ENCODE measurements at regions not wholly inside any gene's neighbourhood (a gene's known extent, or its start where the extent isn't known, plus 50 kb on each side); places are given as distances from the start of the nearest gene placed in this dataset.
"Not testable (repeated sequence)": the region's sequence is repeated elsewhere in the genome, so short reads cannot be mapped to it uniquely, and the experiment has no call there.

DNA sequence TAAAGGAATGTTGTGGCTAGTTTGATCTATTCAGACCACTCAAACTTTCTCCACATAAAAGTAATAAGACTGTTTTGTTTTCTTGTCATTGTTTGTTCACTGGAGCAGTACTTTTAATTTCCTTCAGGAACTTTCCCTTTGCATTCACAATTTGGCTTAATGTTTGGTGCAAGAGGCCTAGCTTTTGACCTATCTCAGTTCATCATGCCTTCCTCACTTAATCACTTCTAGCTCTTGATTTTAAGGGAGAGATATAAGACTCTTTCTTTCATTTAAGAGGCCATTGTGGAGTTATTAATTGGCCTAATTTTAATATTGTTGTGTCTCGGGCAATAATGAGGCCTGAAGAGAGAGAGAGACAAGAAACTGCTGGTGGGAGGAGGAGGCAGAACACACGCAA is 371.7 kb upstream of the DEPDC1 start:
- DNase-seq (ENCODE audit: low spot score): no peak

DNA sequence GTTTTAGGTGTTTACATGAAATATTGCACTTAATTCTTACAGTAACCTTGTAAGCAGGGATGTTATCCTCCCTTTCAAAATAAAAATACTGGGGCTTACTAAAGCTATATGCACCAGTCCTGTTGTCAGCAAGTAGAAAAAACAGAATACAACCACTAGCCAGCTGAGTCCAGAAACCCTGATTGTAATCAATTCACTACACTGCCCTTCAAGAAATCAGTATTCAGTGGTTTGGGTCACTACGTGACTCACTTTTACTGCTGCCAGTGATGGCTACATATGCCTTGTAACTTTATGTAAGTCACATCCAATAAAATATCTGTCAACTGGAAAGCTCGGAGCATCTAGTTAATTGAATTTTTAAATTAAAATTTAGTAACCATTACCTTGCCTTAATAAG is 376.3 kb upstream of the DEPDC1 start:
- DNase-seq (ENCODE audit: low spot score): no peak

DNA sequence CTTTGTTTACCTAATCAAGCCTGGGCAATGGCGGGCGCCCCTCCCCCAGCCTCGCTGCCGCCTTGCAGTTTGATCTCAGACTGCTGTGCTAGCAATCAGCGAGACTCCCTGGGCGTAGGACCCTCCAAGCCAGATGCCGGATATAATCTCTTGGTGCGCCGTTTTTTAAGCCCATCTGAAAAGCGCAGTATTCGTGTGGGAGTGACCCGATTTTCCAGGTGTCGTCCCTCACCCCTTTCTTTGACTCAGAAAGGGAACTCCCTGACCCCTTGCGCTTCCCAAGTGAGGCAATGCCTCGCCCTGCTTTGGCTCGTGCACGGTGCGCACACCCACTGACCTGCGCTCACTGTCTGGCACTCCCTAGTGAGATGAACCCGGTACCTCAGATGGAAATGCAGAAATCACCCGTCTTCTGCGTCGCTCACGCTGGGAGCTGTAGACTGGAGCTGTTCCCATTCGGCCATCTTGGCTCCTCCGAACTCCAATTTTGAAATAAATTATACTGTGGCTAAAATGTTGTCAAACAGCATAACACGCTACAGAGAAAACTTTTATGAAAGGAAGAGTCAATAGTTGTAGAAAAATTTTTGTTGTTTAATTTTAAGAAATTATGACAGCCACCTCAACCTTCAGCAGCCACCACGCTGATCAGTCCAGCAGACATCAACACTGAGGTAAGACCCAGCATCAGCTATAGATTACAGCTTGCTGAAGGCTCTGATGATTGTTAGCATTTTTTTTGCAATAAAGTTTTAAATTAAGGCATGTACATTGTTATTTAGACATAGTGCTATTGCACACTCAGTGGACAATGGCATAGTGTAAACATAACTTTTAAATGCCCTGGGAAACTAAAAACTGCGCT is 384.7 kb upstream of the DEPDC1 start:
- not testable (repeated sequence) for DNase-seq (ENCODE audit: low spot score)

DNA sequence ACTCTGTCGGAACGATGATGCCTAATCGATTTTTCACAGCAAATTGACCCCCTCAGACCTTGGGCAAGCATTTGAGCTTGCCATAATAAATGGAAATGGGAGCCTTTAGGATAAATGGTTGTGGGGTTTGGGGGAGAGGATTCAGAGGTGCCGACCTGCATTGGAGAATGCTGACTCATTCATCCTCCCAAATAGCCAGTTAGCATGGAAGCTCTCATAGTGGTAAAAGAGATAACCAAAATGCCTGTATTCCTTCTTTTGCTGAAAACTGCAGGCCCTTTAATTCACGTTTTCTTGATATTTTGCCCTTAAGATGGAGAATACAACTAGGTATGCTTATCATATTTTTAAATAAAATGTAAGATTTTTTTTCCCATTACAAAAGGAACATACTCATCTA is 392.6 kb upstream of the DEPDC1 start:
- DNase-seq (ENCODE audit: low spot score): no peak

DNA sequence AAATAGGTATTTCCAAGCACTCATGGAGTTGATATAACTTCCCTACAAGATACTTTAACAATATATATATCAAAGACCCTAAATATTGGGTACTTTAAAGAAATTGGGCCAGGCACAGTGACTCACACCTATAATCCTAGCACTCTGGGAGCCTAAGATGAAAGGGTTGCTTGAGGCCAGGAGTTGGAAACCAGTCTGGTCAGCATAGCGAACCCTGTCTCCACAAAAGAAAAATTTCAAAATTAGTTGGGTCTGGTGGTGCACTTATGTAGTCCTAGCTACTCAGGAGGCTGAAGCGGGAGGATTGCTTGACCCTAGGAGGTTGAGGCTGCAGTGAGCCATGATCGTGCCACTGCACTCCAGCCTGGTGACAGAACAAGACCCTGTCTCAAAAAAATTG is 393.9 kb upstream of the DEPDC1 start:
- DNase-seq (ENCODE audit: low spot score): no peak

DNA sequence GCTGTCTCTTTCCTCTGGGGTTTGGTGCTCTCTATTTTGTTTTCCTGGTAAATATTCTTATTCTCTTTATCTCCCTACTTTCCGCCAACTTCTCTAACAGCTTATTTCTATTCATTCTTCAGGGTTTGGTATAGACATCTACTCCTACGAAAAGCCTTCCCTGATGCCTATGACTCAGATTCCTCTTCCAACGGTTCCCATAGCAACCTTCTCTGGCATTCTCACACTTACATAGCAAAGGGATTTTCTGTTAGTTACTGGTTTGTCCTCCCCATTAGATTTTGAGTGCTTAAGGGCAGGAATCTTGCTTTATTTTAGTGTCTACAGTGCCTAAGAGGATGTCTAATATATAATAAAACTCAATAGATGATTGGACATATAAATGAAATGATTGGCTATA is 407.6 kb upstream of the DEPDC1 start:
- DNase-seq (ENCODE audit: low spot score): no peak

DNA sequence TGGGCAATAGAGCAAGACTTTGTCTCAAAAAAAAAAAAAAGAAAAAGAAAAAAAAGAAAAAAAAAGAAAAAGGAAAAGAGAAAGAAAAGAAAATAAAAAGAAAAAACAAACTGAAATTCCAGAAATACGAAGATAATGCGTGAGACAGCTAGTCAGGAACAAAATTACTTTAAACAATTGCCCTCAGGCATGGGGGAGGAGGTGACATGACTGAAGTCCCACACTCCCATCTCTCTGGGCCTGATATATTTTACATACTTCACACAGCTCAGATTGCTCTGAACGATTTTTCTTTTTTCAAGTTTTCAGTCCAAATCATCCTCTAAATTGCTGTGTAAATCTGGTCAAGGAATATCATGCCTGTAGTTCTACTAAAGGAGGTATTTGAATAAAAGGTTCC is 409.5 kb upstream of the DEPDC1 start:
- DNase-seq (ENCODE audit: low spot score): no peak

DNA sequence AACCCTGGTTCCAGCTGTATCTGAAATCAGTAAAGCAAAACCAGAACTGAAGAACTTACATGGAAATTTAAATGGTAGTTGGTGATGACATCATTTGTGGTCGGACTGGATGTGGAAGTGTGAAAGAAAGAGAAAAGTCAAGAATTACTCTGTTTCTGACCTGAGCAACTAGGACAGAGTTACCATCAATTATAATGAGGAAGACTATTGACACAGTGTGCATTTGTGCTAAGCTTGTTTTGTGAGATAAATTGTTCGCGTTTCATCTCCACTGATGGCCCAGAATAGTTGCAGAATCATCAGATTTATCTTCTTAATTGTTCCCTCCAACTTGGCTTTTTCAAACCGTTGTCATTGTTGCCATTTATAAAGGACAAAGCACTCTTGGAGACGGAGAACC is 410.6 kb upstream of the DEPDC1 start:
- DNase-seq (ENCODE audit: low spot score): no peak

DNA sequence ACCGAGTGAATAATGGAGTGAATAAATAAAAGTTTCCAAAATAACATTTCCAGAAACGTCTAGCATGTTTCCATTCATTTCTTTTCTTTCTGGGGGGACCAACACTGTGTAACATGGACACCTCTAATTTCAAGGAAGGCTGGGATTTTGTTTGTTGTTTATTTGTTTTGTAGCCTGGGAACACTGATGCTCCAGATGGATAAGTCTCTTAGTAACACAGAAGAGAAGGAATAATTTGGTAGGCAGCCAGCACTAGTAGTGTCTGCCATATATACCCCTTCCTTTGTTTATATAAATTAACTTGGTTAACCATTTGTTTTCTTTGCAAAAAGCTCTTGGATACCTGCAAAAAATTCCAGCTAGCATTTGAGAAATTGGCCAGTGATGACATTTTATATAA is 411.4 kb upstream of the DEPDC1 start:
- no peak for DNase-seq (ENCODE audit: low spot score)

DNA sequence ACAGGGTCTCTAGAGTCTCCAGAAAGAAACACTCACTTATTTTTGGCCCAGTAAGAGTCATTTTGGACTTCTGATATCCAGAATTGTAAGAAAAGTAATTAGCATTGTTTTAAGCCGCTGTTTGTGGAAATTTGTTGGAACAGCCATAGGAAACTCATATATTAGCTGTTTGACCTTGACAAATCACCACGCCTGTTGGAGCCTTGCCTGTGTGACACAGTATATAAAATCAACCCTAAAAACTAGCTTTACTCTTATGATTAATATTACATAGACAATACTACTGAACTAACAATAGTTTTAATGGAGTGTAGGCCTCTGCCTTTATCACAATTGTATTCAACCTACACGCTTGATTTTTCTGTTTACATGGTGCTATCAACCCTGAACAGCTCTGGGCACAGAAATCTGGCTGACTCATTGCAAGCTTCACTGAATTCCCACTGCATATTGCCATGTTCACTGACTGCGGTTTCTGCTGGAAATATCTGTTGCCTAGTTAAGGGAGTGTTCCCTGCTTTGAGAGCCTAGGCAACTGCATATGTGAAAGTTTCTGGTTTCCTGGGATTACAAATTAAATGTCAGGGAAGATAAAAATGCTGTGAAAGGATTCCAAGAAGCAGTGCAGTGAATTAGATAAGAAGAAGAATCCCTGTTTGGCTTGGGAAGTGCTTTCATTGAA is 419.5 kb upstream of the DEPDC1 start:
- DNase-seq (ENCODE audit: low spot score): no peak

DNA sequence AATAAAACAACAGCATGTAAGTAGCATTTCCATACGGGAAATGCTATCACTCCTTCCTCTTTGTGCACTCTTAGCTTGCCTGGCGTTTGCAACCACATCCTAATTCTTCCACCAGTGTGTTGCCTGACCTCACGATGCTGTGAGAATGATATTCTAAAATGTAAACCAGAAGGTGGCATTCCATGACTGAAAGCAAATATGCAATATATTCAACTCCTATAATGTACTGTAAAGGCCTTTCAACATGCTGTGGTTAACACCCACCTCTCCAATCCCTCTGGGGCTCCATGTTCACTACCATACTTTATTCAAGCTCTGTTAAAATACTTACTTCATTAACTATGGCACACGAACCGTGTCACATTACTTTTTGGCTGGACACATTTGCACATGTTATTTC is 420.6 kb upstream of the DEPDC1 start:
- DNase-seq (ENCODE audit: low spot score): no peak

DNA sequence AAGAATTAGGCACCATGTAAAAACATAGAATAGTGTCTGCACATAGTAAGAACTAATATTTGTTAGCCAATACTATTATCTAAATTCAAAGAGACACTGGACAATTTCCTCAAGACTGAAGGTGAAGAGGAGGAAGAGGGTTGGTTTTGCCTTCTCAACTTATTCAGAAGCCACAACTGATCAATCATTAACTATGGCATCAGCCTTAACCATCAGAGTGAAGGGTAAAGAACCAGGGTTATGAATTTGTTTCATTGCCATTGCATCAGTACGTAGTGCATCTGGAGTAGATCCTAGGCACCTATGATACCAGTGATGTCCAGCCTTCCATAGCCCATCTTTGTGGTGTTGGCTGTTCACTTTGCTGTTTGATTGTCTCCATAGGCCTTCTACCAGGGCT is 421.7 kb upstream of the DEPDC1 start:
- DNase-seq (ENCODE audit: low spot score): no peak

DNA sequence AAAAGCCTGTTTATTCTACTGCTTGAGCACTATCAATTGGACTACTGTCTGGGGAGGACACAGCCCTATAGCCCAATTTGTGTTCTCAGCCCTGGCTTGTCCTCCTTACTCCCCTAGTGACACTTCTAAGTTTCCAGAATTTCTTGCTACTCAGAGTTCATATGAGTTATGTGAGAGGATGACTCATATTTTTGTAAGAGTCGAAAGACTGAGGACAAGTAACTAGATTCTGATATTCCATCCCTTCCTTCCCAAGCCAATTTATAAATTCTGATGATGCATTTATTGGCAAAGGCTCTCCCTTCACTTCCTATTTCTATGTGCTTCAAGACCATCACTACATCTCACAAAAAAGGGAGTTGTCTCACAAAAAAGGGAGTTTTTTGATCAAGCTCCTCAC is 422.2 kb upstream of the DEPDC1 start:
- DNase-seq (ENCODE audit: low spot score): no peak

DNA sequence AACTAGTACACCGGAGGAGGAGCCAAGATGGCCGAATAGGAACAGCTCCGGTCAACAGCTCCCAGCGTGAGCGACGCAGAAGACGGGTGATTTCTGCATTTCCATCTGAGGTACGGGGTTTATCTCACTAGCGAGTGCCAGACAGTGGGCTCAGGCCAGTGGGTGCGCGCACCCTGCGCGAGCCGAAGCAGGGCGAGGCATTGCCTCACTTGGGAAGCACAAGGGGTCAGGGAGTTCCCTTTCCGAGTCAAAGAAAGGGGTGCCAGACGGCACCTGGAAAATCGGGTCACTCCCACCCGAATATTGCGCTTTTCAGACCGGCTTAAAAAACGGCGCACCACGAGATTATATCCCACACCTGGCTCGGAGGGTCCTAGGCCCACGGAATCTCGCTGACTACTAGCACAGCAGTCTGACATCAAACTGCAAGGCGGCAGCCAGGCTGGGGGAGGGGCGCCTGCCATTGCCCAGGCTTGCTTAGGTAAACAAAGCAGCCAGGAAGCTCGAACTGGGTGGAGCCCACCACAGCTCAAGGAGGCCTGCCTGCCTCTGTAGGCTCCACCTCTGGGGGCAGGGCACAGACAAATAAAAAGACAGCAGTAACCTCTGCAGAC is 426.7 kb upstream of the DEPDC1 start:
- not testable (repeated sequence) for DNase-seq (ENCODE audit: low spot score)

DNA sequence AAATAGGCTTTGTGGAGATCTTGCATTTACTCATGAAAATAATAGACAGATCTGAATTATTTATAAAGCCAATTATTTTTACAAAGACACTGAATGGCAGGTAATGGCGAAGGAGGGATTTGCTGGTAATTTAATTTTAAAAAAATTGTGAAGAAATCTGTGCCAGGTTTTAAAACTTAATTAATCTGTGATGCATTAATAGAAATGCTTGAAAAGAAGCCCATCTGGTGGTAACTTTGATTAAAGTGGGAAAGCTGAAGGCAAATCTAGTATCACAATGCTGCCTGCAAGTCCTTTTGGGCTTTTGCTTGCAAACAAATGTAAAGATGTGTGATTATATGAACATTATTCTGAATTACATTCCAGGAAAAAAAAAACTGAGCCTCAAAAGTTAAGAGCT is 433.2 kb upstream of the DEPDC1 start:
- no peak for DNase-seq (ENCODE audit: low spot score)

DNA sequence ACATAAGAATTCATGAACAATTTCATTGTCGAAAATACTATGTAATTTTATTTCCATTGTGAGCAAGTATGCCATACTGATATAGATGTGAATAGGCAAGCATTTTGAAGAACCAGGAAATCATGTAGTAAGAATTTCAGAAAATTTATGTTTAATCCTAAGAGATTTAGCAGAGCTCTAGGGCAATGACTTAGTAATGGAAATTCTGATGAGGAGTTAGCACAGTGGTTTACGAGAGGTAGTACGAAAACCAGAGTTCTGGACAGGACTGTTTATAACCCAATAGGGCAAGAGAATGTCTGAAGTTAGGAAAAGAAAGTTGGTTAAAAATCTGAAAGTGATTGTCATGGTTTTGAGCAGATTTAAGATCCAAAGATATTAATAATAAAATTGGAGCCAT is 439.6 kb upstream of the DEPDC1 start:
- DNase-seq (ENCODE audit: low spot score): no peak

DNA sequence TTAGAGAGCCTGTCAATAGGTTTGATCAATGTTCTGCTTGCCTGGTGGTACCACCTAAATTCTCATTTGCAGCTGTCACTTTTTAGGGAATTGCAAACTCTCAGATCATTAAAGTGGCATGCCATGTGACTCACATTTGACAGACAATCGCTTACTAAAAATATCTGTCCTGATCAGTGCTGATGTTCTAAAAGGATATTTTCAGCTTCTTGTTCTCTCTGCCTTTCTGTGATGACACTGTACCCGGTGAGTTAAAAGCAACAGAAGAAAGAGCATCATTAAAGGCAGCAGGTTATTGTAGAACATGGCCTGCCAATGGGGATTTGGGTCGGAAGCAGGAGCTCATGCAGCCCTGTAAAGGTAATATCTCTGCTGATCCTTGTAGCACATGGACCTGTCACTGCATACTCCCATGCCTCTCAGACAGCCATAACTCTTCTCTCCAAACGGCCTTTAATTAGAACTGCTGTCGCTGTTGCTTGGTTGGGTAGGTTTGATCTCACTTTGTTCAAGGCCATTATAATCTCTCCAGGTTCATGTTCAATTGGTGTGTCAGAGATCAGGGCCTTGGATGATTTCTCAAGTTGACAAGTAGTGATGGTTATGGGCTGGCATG is 441.3 kb upstream of the DEPDC1 start:
- no peak for DNase-seq (ENCODE audit: low spot score)

DNA sequence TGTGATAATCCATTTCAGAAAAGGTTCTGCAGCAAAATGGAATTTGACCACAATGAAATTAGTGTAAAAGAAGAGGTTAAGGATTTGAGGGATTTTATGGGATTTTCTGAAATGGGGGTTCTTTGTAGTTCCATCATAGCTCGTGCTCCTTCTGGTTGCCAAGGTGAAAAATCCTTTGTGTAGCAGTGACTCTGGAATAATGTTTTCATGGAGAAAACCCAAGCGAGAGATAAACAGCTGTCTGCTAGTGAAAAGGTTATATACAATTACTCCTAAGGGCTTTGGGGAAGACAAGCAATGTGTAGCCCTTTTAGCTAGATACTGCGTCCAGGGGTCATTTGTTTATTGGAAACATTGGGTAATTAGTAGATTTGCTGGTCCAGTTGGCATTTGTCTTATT is 453.2 kb upstream of the DEPDC1 start:
- DNase-seq (ENCODE audit: low spot score): no peak

DNA sequence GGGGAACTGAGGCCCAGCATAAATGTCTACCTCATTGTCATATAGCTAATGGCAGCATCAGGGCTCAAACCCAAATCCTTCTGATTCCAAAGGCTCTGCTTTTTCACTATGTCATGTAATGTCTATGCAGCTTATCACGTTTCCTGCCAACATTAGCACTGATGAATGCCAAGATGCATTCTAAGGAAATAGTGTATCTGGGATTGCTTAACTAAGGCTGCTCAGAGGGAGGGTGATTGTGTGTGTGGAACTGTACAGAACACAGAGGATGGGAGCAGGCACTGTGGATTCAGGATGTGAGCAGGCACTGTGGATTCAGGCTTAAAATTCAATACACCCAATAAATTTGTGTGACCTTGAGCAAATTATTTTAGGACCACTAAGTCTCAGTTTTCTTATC is 456.4 kb upstream of the DEPDC1 start:
- DNase-seq (ENCODE audit: low spot score): no peak

DNA sequence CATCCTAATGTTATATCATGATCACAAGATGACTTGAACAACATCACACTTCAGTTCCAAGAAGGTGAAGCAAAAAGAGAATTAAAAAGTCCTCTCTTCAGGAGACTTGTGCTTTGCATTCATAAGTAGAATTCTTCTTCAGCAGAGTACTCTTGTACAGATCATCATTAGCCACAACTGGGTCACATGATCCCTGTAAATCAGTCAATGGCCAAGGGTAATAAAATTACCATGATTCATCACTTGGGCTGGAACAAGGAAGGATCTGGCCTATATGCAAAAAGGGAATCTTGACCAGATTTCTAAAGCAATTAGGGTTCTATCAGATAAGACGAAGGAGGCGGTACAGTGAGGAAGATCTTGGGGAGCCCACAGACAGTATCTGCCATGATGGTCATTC is 458.0 kb upstream of the DEPDC1 start:
- peak; percentile 6 for DNase-seq (ENCODE audit: low spot score)

DNA sequence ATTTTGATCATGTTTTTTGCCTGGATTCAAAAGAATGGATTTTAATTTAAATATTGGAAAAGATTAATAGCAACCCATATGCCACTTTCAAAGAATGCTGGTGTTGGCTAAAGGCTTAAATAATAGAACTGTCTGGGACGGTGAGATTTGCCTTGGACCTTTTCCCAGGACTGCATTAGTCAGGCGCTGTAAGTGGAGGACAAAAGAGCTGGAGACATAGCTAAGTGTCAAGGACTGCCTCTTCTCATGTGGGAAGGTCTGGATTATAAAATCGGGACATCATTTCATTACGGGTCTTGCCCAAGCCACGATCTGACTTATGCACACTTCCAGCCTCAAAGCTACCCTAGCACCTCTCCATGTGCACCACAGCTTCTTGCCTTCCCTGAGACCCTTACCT is 458.5 kb upstream of the DEPDC1 start:
- no peak for DNase-seq (ENCODE audit: low spot score)

DNA sequence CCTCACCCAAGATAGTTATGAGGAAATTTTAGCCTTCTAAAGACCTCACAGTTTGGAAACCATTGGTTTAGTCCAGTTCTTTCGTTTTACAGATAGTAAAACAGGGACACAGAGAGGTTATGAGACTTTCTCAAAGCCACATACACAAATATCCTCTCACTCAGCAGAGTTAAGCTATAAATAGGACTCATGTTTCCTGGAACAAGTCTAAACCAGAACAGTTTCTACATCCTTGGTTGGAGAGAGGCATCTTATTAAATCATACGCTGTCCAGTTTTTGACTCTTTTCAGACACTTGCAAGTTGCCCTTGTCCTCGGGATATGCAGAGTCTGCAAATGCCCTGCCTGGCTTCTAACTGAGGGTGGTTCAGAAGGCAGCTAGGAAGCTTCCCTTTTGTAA is 462.1 kb upstream of the DEPDC1 start:
- DNase-seq (ENCODE audit: low spot score): no peak

DNA sequence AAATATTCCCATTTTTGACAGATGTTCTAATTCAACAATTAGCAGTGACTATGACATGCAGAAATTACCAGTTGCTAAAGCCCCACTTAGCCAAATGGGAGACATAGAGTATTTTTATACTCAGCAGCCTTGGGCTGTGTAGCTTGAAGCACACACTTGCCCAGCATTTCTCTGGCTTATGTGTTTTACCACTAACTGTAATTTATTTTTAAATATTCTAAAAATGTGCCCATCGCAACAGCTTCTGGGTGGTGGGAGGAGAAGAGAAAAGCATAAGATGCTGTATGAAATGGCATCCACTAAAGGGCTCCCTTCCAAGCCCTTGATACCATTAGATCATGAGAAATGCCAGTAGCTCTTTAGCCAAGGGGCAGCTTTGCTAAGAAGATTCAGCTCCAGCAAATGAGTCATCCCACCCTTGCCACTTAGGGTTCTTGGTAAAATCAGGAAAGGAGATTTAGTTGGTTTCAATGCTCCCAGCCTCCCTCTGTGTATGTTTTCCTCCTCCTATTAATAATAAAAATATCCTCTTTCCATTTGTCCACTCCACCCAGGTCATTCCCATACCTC is 462.7 kb upstream of the DEPDC1 start:
- no peak for DNase-seq (ENCODE audit: low spot score)

All from LoVo (cell line).